Ecto neural progenitor cell (in vitro differentiated cells): ENCODE measurements at regions not wholly inside any gene's neighbourhood (a gene's known extent, or its start where the extent isn't known, plus 50 kb on each side); places are given as distances from the start of the nearest gene placed in this dataset.

ENCODE experiments used
- DNase-seq: peaks from one replicate; pipeline ENCODE4 v3.0.0-alpha.2; 2018; ENCODE audit warnings: low spot score

DNA sequence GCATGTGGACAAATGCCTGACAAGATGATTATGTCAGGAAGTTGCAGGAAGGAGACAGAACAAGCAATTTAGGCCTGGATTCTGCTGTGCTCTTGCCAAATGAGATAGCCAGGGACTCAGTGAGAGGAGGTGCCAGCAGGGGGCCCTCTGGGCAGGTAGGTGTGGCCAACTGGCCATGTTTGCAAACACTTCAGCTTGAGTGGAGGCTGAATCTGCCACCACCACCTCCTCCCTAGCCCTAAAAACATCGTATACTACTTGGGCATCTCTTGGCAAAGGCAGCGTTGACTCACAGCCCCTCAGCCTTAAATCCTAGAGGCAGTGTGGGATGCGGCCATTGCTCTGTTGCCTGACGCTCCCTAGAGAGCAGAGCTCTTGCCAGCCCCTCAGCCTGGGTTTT lies 95.1 kb upstream of the PLET1 start:
- DNase-seq = peak; percentile 54

DNA sequence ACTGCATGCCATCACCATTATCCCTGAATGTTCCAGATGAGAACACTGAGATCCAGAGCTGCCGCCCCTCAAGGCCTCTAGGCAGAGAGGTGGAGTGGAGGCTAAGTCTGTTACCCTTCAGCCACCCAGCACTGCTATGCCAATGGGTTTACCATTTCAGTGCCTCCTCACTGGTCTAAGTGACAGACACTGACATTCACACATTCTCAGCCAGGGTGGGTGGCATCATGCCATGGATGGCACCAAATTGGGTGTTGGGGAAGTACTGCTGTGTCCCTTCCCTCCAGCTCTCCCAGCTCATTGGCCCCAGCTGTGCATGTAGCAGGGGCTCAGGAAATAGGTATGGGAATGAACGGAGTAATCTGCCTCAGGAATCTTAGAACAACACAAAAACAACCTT lies 96.8 kb upstream of the PLET1 start:
- DNase-seq = no peak

DNA sequence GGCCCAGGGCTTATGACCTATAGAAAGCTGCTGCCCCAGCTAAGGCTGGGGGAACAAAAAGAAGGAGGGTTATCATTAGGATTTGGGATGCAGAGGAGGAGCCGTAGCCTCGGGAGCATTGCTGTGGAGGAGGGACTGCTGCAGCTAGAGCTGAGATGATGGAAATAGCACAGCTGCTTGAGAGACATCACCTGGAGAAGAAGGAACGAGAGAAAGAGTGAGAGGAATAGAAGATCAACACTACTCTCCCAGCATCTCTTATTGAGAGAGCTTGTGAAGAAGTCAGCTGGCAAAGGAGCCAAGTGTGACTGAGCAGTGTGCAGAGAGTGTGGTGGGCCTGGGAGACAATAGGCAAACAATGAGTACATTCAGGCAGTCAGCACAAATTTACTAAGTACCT lies 100.7 kb upstream of the PLET1 start:
- no peak for DNase-seq

DNA sequence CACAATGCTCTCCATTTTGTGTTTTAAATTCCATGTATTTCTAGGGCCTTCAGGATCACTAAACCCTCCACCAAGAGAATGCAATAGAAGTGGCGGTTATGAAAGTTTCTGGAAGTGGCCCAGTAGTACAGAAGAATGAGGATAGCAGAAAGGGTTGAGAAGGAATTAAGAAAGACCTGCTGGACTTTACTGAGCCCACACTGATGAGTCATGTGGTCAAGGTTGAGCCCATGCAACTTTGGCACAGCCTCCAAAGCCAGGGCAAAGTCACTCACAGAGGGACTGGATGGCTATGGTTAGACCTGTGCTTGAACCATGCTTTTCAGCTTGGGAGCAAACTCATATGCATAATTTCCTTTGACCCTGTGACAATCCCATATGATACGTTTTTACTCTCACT lies 102.9 kb upstream of the PLET1 start:
- no peak for DNase-seq

DNA sequence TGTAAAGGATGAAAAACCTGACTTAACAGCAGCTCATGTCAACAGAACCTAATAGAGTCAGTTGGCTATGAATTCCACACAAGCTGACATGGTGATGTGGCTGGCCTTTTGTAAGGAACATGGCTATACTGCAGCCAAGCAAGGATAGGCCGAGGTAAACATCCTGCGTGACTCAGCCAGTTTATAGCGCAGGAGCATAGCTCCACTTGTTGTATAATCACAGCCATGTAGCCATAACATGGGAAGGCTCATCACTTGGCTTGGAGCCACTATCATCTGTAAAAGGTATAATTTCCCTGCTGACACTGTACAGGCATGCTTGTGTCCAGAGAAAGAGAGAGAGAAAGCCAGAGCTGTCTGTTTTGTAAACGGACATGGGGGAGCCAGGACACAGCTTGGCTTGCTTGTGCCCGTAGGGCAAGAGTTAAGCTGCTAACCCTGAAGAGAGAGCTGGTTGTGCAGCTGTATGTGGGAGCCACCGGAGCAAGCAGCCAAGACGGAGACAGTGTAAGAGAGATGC lies 104.4 kb upstream of the PLET1 start:
- no peak for DNase-seq

DNA sequence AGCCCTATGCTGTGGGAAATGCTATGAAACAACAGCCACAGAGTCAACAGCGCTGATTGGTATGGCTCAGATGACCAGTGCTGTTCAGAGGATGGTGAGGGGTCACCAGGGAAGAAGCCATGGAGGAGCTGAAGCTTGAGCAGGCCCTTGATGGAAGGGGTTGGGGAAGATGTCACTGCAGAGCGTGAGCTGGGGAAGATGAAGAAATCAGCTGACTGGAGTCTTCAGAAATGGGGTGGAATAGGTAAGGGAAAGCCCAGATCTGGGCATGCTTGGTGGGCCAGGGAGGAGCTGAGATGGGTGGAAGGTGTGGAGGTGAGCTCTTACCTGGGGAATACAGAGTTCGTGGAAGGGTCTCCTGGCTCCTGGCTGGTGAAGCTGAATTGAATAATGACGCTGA lies 105.4 kb upstream of the PLET1 start:
- no peak for DNase-seq

DNA sequence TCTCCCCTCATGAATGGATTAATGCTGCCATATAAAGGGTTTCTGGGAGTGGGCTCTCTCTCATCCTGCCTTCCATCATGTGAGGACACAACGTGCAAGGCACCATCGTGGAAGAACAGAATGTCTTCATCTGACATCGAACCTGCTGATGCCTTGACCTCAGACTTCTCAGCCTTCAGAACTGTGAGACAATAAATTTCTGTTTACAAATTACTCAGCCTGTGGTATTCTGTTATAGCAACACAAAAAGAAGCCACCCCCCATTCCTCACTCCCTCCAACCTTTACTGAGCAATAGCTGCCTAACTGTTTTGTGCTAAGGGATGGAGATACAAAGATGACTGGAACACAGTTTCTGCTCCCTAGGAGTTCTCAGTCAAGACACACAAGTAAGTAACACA lies 106.1 kb upstream of the PLET1 start:
- no peak for DNase-seq

DNA sequence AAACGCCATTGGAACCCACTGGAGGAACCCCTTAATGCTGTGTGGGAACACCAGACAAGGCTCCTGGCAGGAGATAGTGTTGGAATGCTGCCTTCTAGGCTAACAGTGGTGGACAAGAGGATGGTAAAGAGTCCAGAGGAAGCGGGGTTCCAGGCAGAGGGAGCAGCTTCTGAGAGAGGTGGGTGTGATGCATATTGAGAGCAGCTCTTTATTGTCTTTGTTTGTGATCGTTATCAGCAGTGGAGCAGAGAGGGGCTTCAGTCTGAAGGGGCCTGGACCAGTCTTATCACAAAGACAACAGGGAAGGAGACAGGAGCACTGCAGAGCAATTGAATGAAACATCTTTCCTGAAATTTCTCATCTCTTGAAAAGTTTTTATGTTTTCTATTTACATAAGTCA lies 106.8 kb upstream of the PLET1 start:
- DNase-seq = no peak

DNA sequence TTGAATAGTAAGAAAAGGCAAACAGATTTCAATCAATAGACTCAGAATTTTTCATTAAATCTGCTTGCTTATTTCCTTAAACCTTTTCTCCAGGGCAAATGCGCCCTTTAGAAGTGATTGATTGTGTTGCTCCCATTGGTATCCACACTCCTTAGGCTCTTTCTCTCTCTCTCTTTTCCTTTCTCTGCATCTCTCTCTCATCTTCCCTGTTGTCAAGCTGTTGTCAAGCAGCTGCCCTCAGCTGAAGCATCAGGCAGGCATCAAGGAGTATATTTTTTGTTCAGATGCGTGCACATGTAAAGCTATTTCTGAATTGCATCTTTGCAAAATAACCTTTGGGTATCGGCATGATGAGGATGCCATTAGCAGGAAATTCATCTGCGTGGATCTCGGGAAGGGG lies 107.2 kb upstream of the PLET1 start:
- DNase-seq = no peak

DNA sequence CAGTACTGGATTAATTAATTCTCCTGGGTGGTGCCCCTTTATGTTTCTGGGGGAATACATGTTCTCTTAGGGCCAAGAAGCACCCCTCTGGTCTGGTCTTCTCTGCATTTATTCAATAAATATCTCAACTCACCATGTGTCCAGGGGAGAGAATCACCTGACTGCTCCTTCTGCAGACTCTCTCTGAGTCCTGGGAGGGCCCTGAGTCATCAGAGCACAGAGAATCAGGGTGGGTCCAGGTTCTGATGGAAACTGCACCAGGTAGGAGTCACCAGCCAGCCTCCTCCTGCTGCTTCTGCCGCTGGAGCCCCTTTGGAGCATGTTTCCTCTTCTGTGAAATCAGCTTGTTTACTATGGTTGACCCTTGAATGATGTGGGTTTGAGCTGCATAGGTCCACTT lies 107.7 kb upstream of the PLET1 start:
- peak; percentile 29 for DNase-seq

DNA sequence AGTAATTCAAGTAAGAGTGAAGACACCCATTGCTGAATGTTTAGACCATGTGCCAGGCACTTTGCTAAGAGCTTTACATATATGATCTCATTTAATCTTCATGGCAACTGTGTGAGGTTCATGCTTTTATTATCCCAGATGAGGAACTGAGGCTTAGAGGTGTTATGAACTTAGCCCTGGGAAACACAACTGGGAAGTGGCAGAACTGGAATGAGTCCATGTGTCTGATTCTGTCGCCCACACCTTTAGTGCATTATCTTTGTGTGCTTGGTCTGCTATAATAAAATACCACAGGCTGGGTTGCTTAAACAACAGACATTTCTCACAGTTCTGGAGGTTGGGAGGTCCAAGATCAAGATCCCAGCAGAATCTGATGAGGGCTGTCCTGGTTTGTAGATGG lies 108.7 kb upstream of the PLET1 start:
- no peak for DNase-seq

DNA sequence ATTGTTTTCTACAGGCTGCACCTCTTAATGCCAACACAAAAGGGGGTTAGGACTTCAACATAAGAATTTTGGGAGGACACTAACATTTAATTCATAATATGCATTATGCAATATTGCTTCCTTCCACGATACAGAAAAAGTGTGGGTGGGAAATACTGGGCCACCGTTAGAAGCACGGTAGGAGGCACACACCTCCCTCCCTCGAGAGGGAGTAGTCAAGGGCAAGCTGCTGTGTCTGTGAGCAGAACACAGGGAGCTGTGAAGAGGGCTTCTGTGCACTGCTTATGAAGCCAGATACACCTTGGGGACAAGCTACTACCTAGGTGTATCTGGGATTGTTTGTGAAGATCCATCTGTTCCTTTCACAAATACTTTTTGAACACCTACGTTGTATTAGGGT lies 109.3 kb upstream of the PLET1 start:
- DNase-seq = no peak

DNA sequence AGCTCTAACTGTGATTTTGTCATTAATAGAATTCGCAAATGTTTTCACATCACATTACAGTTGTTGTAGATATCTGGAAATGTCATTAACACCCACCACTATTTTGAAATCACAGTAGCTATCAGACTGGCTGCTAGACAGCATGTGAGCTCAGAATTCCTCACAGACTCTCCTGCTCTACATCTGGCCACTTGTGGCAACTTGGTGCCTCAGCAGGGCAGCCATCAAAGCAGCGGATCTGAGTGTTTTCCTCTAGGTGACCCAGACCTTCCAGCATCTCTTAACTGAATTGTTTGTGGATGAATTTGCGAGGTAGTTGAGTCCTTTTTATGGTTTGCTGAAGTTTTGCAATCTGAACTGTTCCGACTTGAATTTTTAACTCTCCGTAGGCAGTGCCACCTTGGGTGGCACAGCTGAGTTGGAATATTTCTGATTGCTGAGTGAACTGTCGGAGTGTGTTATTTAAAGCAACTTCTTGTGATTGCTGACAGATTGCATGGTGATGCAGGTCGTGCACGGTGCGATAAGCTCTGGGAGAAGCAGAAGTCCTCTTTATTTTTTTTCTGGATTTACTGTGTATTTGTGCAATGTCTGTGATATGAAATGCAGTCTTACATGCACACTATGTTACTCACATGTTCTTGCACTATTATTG lies 114.0 kb upstream of the PLET1 start:
- DNase-seq = no peak

DNA sequence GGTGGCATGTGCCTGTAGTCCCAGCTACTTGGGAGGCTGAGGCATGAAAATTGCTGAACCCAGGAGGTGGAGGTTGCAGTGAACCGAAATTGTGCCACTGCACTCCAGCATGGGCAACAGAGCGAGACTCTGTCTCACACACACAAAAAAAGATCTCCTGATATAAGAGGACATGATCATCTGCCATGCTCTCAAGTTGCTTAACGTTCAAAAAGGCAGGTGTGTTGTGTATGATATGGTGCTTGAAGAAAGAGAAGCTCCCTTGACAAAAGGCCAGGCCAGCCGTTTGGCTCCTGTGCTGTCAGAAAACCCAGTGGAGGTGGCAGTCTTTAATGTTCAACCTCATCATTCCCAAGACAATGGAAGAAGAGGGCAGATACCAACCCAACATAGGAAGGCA lies 117.3 kb upstream of the PLET1 start:
- no peak for DNase-seq

DNA sequence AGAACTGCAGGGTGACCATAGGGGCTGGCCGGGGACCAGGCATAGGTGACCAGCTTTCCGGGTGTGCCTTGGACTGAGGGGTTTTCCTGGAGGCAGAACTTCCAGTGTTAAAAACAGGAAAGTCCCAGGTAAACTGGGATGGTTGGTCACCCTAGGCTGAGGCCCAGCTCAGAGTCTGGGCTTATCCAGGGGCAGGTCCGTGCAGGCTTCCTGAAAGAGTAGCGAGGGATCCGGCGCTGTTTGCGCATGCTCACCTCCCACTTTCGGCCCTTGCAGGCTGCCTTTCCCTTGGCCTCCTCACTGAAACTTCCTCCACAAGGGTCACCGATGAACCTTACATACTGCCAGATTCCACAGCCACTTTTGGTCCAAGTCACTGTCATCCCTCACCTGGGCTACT lies 119.8 kb upstream of the PLET1 start:
- DNase-seq = no peak

DNA sequence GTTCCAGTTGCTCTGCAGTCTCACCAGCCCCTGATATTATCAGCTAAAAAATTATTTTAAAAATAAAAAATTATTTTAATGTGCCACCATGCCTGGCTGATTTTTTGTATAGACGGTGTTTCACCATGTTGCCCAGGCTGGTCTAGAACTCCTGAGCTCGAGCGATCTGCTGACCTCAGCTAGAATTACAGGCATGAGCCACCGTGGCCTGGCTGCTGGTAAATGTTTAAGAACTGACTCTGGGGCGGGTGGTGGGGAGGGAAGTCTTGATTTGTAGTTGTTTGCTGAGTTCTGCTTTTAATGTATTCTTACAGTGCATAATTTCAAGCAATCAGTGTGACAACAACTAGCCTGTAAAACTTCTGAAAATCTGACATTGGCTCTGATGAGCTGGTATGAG lies 120.9 kb upstream of the PLET1 start:
- no peak for DNase-seq

DNA sequence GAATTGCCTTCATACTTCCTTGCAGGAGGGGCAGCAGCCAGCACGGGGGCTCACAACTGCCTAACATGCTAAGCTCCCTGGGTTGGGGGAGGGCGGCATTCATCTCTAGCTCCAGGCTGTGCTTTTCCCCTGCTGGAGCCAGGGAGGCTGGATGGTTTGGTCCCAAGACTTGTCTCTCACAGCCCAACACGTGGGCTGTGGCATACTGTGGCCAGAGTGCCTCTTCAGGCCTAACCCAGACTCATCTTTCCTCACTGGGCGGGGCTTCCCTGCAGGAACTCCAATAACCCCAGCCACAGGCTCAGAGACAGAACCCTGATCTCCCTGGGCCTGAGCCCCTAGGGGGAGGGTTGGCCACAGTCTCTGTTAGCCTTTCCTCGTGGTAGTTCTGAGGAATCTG lies 121.9 kb upstream of the PLET1 start:
- DNase-seq = no peak

DNA sequence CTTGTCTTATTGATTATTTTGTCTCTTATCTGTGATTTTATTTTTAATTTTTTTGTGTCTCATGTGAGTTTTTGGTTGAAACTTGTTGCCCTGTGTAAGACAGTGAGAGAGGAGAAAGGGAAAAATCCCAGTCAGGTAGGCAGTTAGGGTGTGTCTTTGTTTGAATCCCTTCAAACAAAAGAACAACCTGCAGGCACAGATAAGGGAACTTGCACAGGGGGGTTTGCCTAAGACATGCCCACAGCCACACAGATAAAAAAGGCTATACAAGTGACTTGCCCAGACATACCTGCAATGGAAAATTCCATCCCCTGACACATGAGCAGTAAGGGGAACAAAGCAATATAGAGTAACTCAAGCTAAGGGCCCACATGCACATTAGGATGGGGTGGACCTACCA lies 127.8 kb upstream of the PLET1 start:
- no peak for DNase-seq

DNA sequence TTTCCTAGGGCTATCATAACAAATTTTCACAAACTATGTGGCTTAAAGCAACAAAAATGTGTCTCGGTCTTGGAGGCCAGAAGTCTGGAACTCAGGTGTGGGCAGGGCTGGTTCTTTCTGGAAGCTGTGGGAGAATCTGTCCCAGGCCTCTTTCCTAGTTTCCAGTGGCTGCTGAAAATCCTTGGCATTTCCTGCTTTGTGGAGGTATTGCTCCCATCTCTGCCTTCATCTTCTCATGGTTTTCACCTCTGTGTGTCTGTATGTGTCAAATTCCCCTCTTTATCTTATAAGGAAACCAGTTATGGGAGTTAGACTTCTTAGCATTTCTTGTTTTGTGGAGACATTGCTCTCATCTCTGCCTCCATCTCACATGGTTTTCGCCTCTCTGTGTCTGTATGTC lies 130.4 kb upstream of the PLET1 start:
- no peak for DNase-seq

DNA sequence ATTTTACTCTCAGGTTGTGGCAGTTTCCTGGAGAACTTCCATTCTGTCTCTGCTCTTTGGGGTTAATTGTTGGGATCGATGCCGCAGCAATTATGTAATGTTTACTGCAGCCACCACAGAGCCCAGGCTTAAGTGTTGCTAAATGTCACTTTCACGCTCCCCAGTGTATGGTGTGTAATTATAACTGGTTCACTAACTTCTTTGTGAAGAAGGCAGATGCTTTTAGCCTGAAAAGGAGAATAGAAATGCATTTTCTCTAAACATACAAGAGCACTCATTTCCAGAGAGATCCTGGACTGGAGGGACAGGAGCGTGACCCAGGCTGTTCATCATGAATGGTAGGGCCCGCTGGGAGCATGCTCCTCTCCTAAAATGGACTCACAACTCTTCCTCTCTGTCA lies 132.2 kb upstream of the PLET1 start:
- DNase-seq = no peak

DNA sequence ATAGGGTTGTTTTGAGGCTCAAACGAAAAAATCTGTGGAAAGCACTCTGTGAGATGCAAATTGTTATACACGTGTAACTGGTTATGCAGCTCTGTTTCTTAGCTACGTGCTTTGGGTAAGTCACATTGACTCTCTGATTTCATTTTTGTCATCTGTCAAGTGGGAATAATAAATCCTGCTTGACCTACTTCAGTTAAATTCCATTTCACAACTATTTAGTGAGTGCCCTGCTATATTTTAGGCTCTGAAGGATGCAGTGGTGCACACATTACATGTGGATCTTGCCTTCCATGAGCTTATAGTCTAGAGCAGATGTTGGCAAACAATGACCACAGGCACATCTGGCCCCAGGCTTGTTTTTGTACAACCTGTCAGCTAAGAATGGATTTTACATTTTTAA lies 133.6 kb upstream of the PLET1 start:
- no peak for DNase-seq

DNA sequence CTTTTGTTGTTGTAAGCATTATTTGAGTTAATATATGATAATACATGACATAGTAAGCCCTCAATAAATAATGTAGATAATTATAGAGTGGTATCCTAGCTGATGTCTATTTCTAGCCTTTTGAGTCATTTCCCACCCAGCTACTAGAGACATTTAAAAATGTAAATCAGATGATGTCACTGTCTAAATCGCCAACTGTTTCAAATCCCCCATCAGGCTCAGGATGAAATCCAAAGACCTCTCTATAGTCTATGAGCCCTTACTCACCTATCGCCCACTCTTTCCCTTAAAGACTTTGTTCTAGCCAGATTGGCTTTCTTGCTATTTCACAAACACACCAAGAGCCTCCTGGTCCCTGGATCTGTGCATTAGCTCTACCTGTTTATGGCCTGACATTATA lies 135.4 kb upstream of the PLET1 start:
- DNase-seq = no peak

DNA sequence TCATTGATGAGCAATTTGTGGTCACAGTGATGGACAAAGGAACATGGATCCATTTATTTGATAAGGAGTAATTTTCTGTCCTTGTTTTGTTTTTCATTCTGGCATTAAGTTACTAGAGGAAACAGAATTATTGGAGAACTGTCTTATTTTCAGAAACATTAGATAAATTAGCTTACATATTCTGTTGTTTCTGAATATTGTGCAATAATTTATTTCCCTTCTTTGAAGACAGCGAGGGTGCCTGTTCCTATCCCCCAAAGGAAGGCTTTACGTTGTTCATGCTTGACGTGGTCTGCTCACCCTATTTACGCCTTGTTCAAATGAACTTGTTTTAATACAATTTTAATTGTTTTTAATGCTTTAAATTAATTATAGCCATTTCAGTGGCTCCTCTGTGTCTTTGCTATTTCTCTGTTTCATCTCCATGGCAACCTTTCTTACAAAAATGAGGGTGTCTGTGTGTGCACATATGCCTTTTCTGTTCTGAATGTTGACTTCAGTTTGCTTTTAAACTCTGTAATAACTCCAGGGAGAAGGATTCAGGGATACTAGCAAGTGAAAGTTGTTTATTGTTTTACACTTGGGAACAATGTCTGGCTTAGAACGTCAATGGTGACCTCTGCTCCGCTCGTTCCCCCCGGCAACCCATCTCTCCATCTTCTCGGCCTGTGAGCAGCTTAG lies 138.3 kb upstream of the PLET1 start:
- DNase-seq = no peak

DNA sequence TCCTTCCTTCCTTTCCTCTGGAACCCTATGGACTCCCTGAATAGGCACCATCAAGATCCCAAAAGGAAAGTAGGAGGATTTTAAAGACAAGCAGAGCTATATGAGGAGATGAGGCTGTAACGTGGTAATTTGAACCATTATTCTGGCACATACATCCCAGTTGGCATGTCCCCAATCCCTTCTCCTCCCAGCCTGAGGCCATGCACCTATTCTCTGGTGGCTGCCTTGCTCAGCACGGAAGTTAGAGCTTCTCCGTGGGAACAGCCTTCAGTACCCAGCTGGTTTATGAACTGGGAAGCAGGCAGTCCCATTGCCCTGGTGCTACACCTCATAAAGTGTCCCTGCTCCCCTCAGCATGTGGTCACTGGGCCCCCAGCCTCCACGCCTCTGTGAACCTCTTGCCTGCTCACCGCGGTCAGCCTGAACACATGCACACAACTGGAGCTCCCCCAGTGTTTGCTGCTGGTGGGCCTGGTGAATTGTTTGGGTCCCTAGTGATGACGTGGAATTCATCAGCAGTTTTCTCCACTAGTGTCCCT lies 139.9 kb upstream of the PLET1 start:
- no peak for DNase-seq
